ENCODE measurements at regions not wholly inside any gene's neighbourhood (a gene's known extent, or its start where the extent isn't known, plus 50 kb on each side); places are given as distances from the start of the nearest gene placed in this dataset.

- H3K4me3 Mint-ChIP-seq, result no peak overlapping the region
- WGBS (ENCODE audit: insufficient coverage), result no CpG with 5 or more reads among the region's 1 CpG
- H2AFZ ChIP-seq (ENCODE audit: insufficient read depth, low read depth, low read length, poor library complexity, severe bottlenecking), result no peak overlapping the region
- TF ChIP-seq CTCF (IDR thresholded peaks at IDR 0.05), result no peak
- no peak overlapping the region for H3K9ac ChIP-seq (ENCODE audit: insufficient read depth, low read length, poor library complexity, severe bottlenecking)
- no peaks in the 10 kb centered on the region for H3K27me3 ChIP-seq (ENCODE audit: control insufficient read depth in 2 of 2, insufficient read depth in 2 of 2, low read length in 2 of 2)
- H3K4me1 ChIP-seq (ENCODE audit: control insufficient read depth in 1 of 2, insufficient read depth in 2 of 2, low read length in 2 of 2), result no peaks in the 10 kb centered on the region
- H4K20me1 ChIP-seq (ENCODE audit: insufficient read depth, low read length), result no peaks in the 10 kb centered on the region
- no peak overlapping the region for H3K4me3 ChIP-seq (replicated peaks in 1 of 3; ENCODE audit: low read depth in 2 of 3, low read length in 3 of 3)
- H3K79me2 ChIP-seq (ENCODE audit: insufficient read depth, low read length), result no peaks in the 10 kb centered on the region
- intact Hi-C loops (cut with micrococcal nuclease), result no loop called here
- H3K4me2 ChIP-seq (replicated peaks; ENCODE audit: extremely low read depth, low read length, poor library complexity, severe bottlenecking), result no peak overlapping the region
- H3K9me3 Mint-ChIP-seq, result no peaks in the 10 kb centered on the region
- H3K36me3 ChIP-seq (replicated peaks in 1 of 2; ENCODE audit: control insufficient read depth in 1 of 2, insufficient read depth in 2 of 2, low read length in 2 of 2), result no peaks in the 10 kb centered on the region
- H3K4me1 Mint-ChIP-seq, result no peaks in the 10 kb centered on the region
- H3K27ac Mint-ChIP-seq, result no peak overlapping the region
- no peaks in the 10 kb centered on the region for H3K36me3 Mint-ChIP-seq
- H3K9me3 ChIP-seq (replicated peaks in 1 of 2; ENCODE audit: control insufficient read depth in 1 of 2, insufficient read depth in 1 of 2, low read length in 2 of 2), result no peaks in the 10 kb centered on the region
- H3K27ac ChIP-seq (ENCODE audit: low read depth in 1 of 2, low read length in 2 of 2), result no peak overlapping the region
- no peak for DNase-seq
- H3K27me3 Mint-ChIP-seq (ENCODE audit: low read depth in 3 of 3), result no peaks in the 10 kb centered on the region
Measured at GRCh38 chr3:76523337-76523736, 516.6 kb upstream of the ROBO2 start.

GRCh38 chr3:76525726-76526125 lies 514.2 kb upstream of the ROBO2 start:
- no peak overlapping the region for H3K4me3 ChIP-seq (replicated peaks in 1 of 3; ENCODE audit: low read depth in 2 of 3, low read length in 3 of 3)
- no peaks in the 10 kb centered on the region for H4K20me1 ChIP-seq (ENCODE audit: insufficient read depth, low read length)
- H3K27ac Mint-ChIP-seq, result no peak overlapping the region
- H3K36me3 Mint-ChIP-seq, result no peaks in the 10 kb centered on the region
- no peak for DNase-seq
- no peaks in the 10 kb centered on the region for H3K4me1 ChIP-seq (ENCODE audit: control insufficient read depth in 1 of 2, insufficient read depth in 2 of 2, low read length in 2 of 2)
- H3K27me3 ChIP-seq (ENCODE audit: control insufficient read depth in 2 of 2, insufficient read depth in 2 of 2, low read length in 2 of 2), result no peaks in the 10 kb centered on the region
- H3K27me3 Mint-ChIP-seq (ENCODE audit: low read depth in 3 of 3), result no peaks in the 10 kb centered on the region
- H3K9ac ChIP-seq (ENCODE audit: insufficient read depth, low read length, poor library complexity, severe bottlenecking), result no peak overlapping the region
- no peak overlapping the region for H3K4me2 ChIP-seq (replicated peaks; ENCODE audit: extremely low read depth, low read length, poor library complexity, severe bottlenecking)
- TF ChIP-seq CTCF (IDR thresholded peaks at IDR 0.05), result no peak
- H2AFZ ChIP-seq (ENCODE audit: insufficient read depth, low read depth, low read length, poor library complexity, severe bottlenecking), result no peak overlapping the region
- no peaks in the 10 kb centered on the region for H3K9me3 ChIP-seq (replicated peaks in 1 of 2; ENCODE audit: control insufficient read depth in 1 of 2, insufficient read depth in 1 of 2, low read length in 2 of 2)
- H3K4me3 Mint-ChIP-seq, result no peak overlapping the region
- H3K9me3 Mint-ChIP-seq, result peaks cover 0 to 2% (median 0%) of the 10 kb centered on the region in 7 donors
- H3K27ac ChIP-seq (ENCODE audit: low read depth in 1 of 2, low read length in 2 of 2), result no peak overlapping the region
- H3K36me3 ChIP-seq (replicated peaks in 1 of 2; ENCODE audit: control insufficient read depth in 1 of 2, insufficient read depth in 2 of 2, low read length in 2 of 2), result no peaks in the 10 kb centered on the region
- H3K4me1 Mint-ChIP-seq, result no peaks in the 10 kb centered on the region
- intact Hi-C loops (cut with micrococcal nuclease), result no loop called here
- H3K79me2 ChIP-seq (ENCODE audit: insufficient read depth, low read length), result no peaks in the 10 kb centered on the region
- no CpG with 5 or more reads among the region's 2 CpGs for WGBS (ENCODE audit: insufficient coverage)
